Endothelial cell of umbilical vein (primary cell): ENCODE measurements at regions not wholly inside any gene's neighbourhood (a gene's known extent, or its start where the extent isn't known, plus 50 kb on each side); places are given as distances from the start of the nearest gene placed in this dataset.

Experiments
- BruUV-seq: library from RNA; stranded (reverse); fragments of 400-500 nt; replicated peaks from 2 replicates; lab custom pipeline; 2021; lab: Mats Ljungman, UMichigan
- CTCF ChIA-PET: fragments of 300-600, 350-600 bp; sonication (Branson Sonifier 250); formaldehyde crosslinking; loops from one replicate; lab custom pipeline; 2021; ENCODE audit warnings: antibody characterized with exemption, inconsistent platforms; lab: Charles Lee
- POLR2A ChIA-PET: fragments of 300-600, 350-600 bp; sonication (Branson Sonifier 250); formaldehyde crosslinking; loops from one replicate; lab custom pipeline; 2021; ENCODE audit warnings: antibody characterized with exemption, inconsistent platforms; lab: Charles Lee
- DNase-seq: peaks from one replicate; pipeline ENCODE4 v3.0.0-alpha.2; 2011; ENCODE audit warnings: low read depth, low spot score
- FAIRE-seq: peaks from 2 replicates; lab custom pipeline; 2011; peaks lifted over from hg19 to GRCh38; lab: Jason Lieb, UNC
- H2AFZ ChIP-seq: 2 replicates; pipeline ENCODE4 v1.6.0; 2012; ENCODE audit warnings: low read depth, low read length, control low read depth, inconsistent platforms
- H3K27ac ChIP-seq: 2 replicates; pipeline ENCODE4 v1.5.1; 2011; ENCODE audit warnings: low read depth, mild to moderate bottlenecking, control low read depth, low read length, moderate library complexity; ENCODE audit not compliant: insufficient read depth
- H3K27me3 ChIP-seq, 2 experiments: 2 replicates each; pipeline versions ENCODE4 v1.6.0 to v1.6.1; 2011; ENCODE audit warnings: low read length in 2 of 2, mixed read lengths in 1 of 2; ENCODE audit not compliant: control insufficient read depth in 2 of 2, insufficient read depth in 2 of 2
- H3K36me3 ChIP-seq, 2 experiments: 2 replicates in 1 of 2; 3 replicates in 1 of 2; pipeline ENCODE4 v1.5.1; 2011; ENCODE audit warnings: low read length in 2 of 2, mild to moderate bottlenecking in 1 of 2, moderate library complexity in 1 of 2; ENCODE audit not compliant: control insufficient read depth in 2 of 2, insufficient read depth in 2 of 2; ENCODE audit errors: extremely low read depth in 1 of 2
- H3K4me1 ChIP-seq: 3 replicates; pipeline ENCODE4 v1.5.1; 2011; ENCODE audit warnings: mild to moderate bottlenecking, low read length; ENCODE audit not compliant: control insufficient read depth, insufficient read depth; ENCODE audit errors: extremely low read depth
- H3K4me2 ChIP-seq: 2 replicates; pipeline ENCODE4 v1.6.1; 2011; ENCODE audit warnings: low read length, control low read depth, mixed read lengths; ENCODE audit not compliant: insufficient read depth
- H3K4me3 ChIP-seq, 3 experiments: fragments of 200-600 bp in 1 of 3; sonication (generic), shearing (Covaris generic) in 1 of 3; replicated peaks in 1 of 3; 2 replicates each; pipeline ENCODE4 v1.5.1; 2011 to 2016; ENCODE audit warnings: control low read depth in 3 of 3, low read length in 3 of 3, mild to moderate bottlenecking in 2 of 3, inconsistent platforms in 1 of 3, low read depth in 1 of 3, moderate library complexity in 1 of 3; ENCODE audit not compliant: insufficient read depth in 1 of 3
- H3K79me2 ChIP-seq: 2 replicates; pipeline ENCODE4 v1.6.0; 2012; ENCODE audit warnings: low read length, inconsistent platforms; ENCODE audit not compliant: control insufficient read depth, insufficient read depth
- H3K9ac ChIP-seq: replicated peaks from 2 replicates; pipeline ENCODE3; 2011; ENCODE audit warnings: low read length, control low read depth; ENCODE audit not compliant: insufficient read depth; ENCODE audit errors: extremely low read depth
- H3K9me1 ChIP-seq: replicated peaks from 3 replicates; pipeline ENCODE4 v1.6.0; 2011; ENCODE audit warnings: mild to moderate bottlenecking, low read length; ENCODE audit not compliant: control insufficient read depth, insufficient read depth; ENCODE audit errors: extremely low read depth
- H3K9me3 ChIP-seq: replicated peaks from 2 replicates; pipeline ENCODE4 v1.5.1; 2012; ENCODE audit warnings: low read length, inconsistent platforms; ENCODE audit not compliant: control insufficient read depth, insufficient read depth
- H4K20me1 ChIP-seq: replicated peaks from 2 replicates; pipeline ENCODE3; 2011; ENCODE audit warnings: mild to moderate bottlenecking, low read length; ENCODE audit not compliant: control insufficient read depth, insufficient read depth; ENCODE audit errors: extremely low read depth
- EZH2 ChIP-seq: IDR thresholded peaks from 2 replicates; pipeline ENCODE4 v1.6.1; 2012; ENCODE audit warnings: borderline replicate concordance, low read depth, mild to moderate bottlenecking, moderate library complexity, low read length, inconsistent platforms; ENCODE audit not compliant: severe bottlenecking
- JUN ChIP-seq: IDR thresholded peaks from 2 replicates; pipeline ENCODE4 v1.6.1; 2011; ENCODE audit warnings: borderline replicate concordance, low read depth; ENCODE audit not compliant: insufficient read length, insufficient read depth
- MYC ChIP-seq: IDR thresholded peaks from one replicate; pipeline ENCODE4 v1.6.1; 2011; ENCODE audit warnings: mild to moderate bottlenecking, low read depth, low read length
- POLR2A ChIP-seq: IDR thresholded peaks from 2 replicates; pipeline ENCODE4 v1.6.1; 2012; ENCODE audit warnings: low read depth, mild to moderate bottlenecking, control low read depth, low read length
- POLR2AphosphoS5 ChIP-seq: IDR thresholded peaks from 2 replicates; pipeline ENCODE4 v1.6.1; 2012; ENCODE audit warnings: low read depth, mild to moderate bottlenecking, control low read depth, low read length, moderate library complexity; ENCODE audit not compliant: insufficient read depth
- dilution Hi-C: fragments of 300-500 bp; cut with MboI; formaldehyde crosslinking; loops from one replicate; pipeline ENCODE4 v1.15.0; 2019; ENCODE audit warnings: low sequenced_read_pairs; ENCODE audit not compliant: extremely low pct_ligation_motif_present
- intact Hi-C: fragments of 100-400 bp; cut with micrococcal nuclease; formaldehyde crosslinking; loops from one replicate; pipeline ENCODE4 v1.10.0; 2022
- TF ChIP-seq, protein P1 (sequence below), 2 donors: IDR thresholded peaks; 1 replicate in 1 of 2; 2 replicates in 1 of 2; pipeline ENCODE4 v1.5.1; 2011; ENCODE audit warnings: low read length in 2 of 2, mild to moderate bottlenecking in 2 of 2, moderate library complexity in 2 of 2, control low read depth in 1 of 2, inconsistent platforms in 1 of 2, low read depth in 1 of 2; ENCODE audit not compliant: insufficient read depth in 1 of 2; ENCODE audit errors: extremely low read depth in 1 of 2
- TF ChIP-seq, protein P2 (sequence below): IDR thresholded peaks from 2 replicates; pipeline ENCODE4 v1.6.1; 2011; ENCODE audit not compliant: insufficient read depth, insufficient read length

- Histone ChIP-seq H3K36me3 (no peaks in the 10 kb centered on the region), H3K79me2 (no peaks in the 10 kb centered on the region), H3K9ac (no peak overlapping the region), H3K27ac (no peak overlapping the region), H3K4me1 (no peaks in the 10 kb centered on the region), H3K9me3 (no peaks in the 10 kb centered on the region), H3K27me3 (peaks cover 0 to 9% of the 10 kb centered on the region in 2 experiments), H3K4me3 (no peak overlapping the region), H3K4me2 (no peak overlapping the region), H4K20me1 (no peaks in the 10 kb centered on the region), H3K9me1 (no peaks in the 10 kb centered on the region), H2AFZ (no peak overlapping the region)
- TF ChIP-seq, protein P1, sequence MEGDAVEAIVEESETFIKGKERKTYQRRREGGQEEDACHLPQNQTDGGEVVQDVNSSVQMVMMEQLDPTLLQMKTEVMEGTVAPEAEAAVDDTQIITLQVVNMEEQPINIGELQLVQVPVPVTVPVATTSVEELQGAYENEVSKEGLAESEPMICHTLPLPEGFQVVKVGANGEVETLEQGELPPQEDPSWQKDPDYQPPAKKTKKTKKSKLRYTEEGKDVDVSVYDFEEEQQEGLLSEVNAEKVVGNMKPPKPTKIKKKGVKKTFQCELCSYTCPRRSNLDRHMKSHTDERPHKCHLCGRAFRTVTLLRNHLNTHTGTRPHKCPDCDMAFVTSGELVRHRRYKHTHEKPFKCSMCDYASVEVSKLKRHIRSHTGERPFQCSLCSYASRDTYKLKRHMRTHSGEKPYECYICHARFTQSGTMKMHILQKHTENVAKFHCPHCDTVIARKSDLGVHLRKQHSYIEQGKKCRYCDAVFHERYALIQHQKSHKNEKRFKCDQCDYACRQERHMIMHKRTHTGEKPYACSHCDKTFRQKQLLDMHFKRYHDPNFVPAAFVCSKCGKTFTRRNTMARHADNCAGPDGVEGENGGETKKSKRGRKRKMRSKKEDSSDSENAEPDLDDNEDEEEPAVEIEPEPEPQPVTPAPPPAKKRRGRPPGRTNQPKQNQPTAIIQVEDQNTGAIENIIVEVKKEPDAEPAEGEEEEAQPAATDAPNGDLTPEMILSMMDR (IDR thresholded peaks at IDR 0.05; ENCODE audit: extremely low read depth in 1 of 2, insufficient read depth in 1 of 2, low read depth in 1 of 2, low read length in 2 of 2), result no peak
- TF ChIP-seq, protein P2, sequence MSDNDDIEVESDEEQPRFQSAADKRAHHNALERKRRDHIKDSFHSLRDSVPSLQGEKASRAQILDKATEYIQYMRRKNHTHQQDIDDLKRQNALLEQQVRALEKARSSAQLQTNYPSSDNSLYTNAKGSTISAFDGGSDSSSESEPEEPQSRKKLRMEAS, result no peak
- TF ChIP-seq MYC, result no peak
- no peak for TF ChIP-seq EZH2
- FAIRE-seq (no peak), DNase-seq (no peak)
- CTCF ChIA-PET, result no interaction called here
- dilution Hi-C loops, result no loop called here
- intact Hi-C loops, result no loop called here
- BruUV-seq, result no TSS peak
- POLR2A ChIA-PET, result no interaction called here
Observed at GRCh38 chr3:150023239-150023636, 52.5 kb upstream of the PFN2 start.

DNA sequence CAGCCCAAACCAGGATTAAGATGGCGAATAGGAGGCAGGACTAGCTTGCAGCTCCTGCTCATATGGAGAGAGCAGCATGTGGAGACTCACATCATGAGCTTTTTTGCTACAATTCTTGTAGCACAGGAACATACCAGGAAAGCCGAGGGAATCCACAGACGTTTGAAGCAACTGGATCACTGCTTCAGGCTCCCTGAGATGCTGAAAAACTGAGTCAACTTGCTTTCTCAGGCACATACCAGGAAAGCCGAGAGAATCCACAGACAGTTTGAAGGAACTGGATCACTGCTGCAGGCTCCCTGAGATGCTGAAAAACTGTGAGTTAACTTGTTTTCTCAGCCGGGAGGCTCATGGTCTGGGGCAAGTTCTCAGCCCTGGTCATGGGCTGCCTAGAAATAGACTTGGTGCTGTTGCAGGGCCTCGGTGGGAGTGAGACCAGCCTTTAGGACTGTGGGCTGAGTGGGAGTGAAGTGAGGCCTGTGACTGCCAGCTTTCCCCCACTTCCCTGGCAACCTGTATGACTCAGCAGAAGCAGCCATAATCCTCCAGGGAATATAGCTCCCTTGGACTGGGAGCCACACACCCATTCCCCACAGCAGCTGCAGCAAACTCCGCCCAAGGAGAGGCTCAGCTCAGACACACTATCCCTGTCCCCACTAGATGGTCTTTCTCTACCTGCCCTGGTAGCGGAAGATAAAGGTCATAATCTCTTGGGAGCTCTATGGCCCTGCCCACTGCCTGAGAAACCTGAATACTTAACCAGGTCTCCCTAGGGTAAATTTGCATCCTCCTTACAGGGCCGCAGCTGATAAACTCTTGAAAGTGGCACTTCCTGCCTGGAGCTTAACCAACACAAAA is 51.9 kb upstream of the PFN2 start:
- CTCF ChIA-PET, result no interaction called here
- dilution Hi-C loops (no loop called here), intact Hi-C loops (no loop called here)
- no TSS peak for BruUV-seq
- no peak for FAIRE-seq
- Histone ChIP-seq H3K27ac (no peak overlapping the region), H3K79me2 (no peaks in the 10 kb centered on the region), H3K9me1 (no peaks in the 10 kb centered on the region), H3K4me2 (no peak overlapping the region), H3K9ac (no peak overlapping the region), H3K9me3 (no peaks in the 10 kb centered on the region), H3K27me3 (peaks cover 0 to 9% of the 10 kb centered on the region in 2 experiments), H3K4me1 (no peaks in the 10 kb centered on the region), H4K20me1 (no peaks in the 10 kb centered on the region), H3K4me3 (no peak overlapping the region), H3K36me3 (no peaks in the 10 kb centered on the region), H2AFZ (no peak overlapping the region)
- POLR2A ChIA-PET, result no interaction called here
- no peak for DNase-seq
- no peak for TF ChIP-seq POLR2A
- TF ChIP-seq MYC, result no peak
- no peak for TF ChIP-seq EZH2
- no peak for TF ChIP-seq POLR2AphosphoS5
- TF ChIP-seq, protein P1 (IDR thresholded peaks at IDR 0.05; ENCODE audit: extremely low read depth in 1 of 2, insufficient read depth in 1 of 2, low read depth in 1 of 2, low read length in 2 of 2), result no peak
- no peak for TF ChIP-seq JUN
